Suprapubic skin (tissue), 4 donors: ENCODE measurements at regions not wholly inside any gene's neighbourhood (a gene's known extent, or its start where the extent isn't known, plus 50 kb on each side); places are given as distances from the start of the nearest gene placed in this dataset.

ENCODE experiments used
- DNase-seq, 2 donors: peaks; one replicate each; pipeline ENCODE4 v3.0.0-alpha.2; 2019; ENCODE audit warnings: low spot score in 2 of 2
- H3K27ac ChIP-seq: fragments of 200-600 bp; sonication (generic); one replicate; pipeline ENCODE4 v1.5.1; 2019
- H3K27me3 ChIP-seq: fragments of 200-600 bp; sonication (generic); one replicate; pipeline ENCODE4 v1.5.1; 2019
- H3K36me3 ChIP-seq: fragments of 200-600 bp; sonication (generic); one replicate; pipeline ENCODE4 v1.5.1; 2019
- H3K4me1 ChIP-seq: fragments of 200-600 bp; sonication (generic); one replicate; pipeline ENCODE4 v1.5.1; 2019
- H3K4me3 ChIP-seq: fragments of 200-600 bp; sonication (generic); one replicate; pipeline ENCODE4 v1.5.1; 2019; ENCODE audit warnings: mild to moderate bottlenecking
- H3K9me3 ChIP-seq: fragments of 200-600 bp; sonication (generic); one replicate; pipeline ENCODE4 v1.5.1; 2019
- CTCF ChIP-seq, 2 donors: fragments of 200-600 bp in 1 of 2; fragments of 450-650 bp in 1 of 2; sonication (generic) in 1 of 2; IDR thresholded peaks; one replicate each; pipeline ENCODE4 v1.5.1; 2016 to 2019; ENCODE audit warnings: antibody characterized with exemption in 2 of 2, mild to moderate bottlenecking in 1 of 2, moderate library complexity in 1 of 2
- EP300 ChIP-seq: sonication (generic); formaldehyde crosslinking; IDR thresholded peaks from one replicate; pipeline ENCODE4 v1.6.1; 2017; ENCODE audit warnings: antibody characterized with exemption
- POLR2A ChIP-seq, 2 donors: fragments of 450-650 bp; IDR thresholded peaks; one replicate each; pipeline ENCODE4 v1.6.1; 2017; ENCODE audit warnings: antibody characterized with exemption in 2 of 2, mild to moderate bottlenecking in 2 of 2, moderate library complexity in 2 of 2
- POLR2AphosphoS5 ChIP-seq, 3 donors: sonication (generic); formaldehyde crosslinking; IDR thresholded peaks; one replicate each; pipeline ENCODE4 v1.6.1; 2017; ENCODE audit warnings: antibody characterized with exemption in 3 of 3
- WGBS: methylation state at CpG from one replicate; pipeline ENCODE4 v1.1.5; 2018; 5-methylcytosine and 5-hydroxymethylcytosine counted together

DNA sequence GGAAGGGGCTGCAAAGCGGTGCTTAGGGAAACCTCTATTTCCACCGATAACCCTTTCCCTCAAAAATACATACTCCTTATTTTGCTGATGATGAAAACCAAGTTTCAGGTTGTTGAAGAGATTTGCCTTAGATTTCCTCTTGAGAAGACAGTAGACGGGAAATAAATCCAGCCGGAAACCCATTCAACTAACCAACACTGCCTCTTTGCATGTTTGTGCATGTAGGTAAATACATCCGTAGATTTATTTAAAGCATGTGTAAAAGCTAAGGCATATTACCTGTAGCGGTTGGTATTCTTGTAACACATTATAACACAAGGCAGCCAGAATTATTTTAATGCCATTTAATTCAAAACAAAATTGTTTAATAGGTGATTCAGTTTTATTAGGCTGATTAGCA, 136.3 kb upstream of the SLC22A23 start:
- Histone ChIP-seq H3K4me3 (no peak overlapping the region), H3K27ac (no peak overlapping the region), H3K4me1 (peaks cover 11% of the 10 kb centered on the region), H3K9me3 (no peaks in the 10 kb centered on the region), H3K36me3 (no peaks in the 10 kb centered on the region), H3K27me3 (no peaks in the 10 kb centered on the region)
- TF ChIP-seq EP300 (no peak), POLR2AphosphoS5 (IDR thresholded peaks at IDR 0.05) (no peak), POLR2A (IDR thresholded peaks at IDR 0.05) (no peak), CTCF (IDR thresholded peaks at IDR 0.05) (no peak)
- WGBS: 78% methylated on average over 6 of the region's 6 CpGs
- DNase-seq: no peak

GRCh38 chr6:3592371-3592941, 135.6 kb upstream of the SLC22A23 start:
- 49% methylated on average over 7 of the region's 7 CpGs for WGBS
- peak overlapping the region; percentile 54 for H3K27ac ChIP-seq
- DNase-seq: no peak

GRCh38 chr6:3591970-3592369, 135.1 kb upstream of the SLC22A23 start:
- Histone ChIP-seq H3K27me3 (no peaks in the 10 kb centered on the region), H3K27ac (peak overlapping the region; percentile 54), H3K36me3 (no peaks in the 10 kb centered on the region), H3K9me3 (no peaks in the 10 kb centered on the region), H3K4me1 (peaks cover 11% of the 10 kb centered on the region), H3K4me3 (no peak overlapping the region)
- DNase-seq: no peak
- TF ChIP-seq EP300 (no peak), POLR2AphosphoS5 (IDR thresholded peaks at IDR 0.05) (no peak), CTCF (IDR thresholded peaks at IDR 0.05) (no peak), POLR2A (IDR thresholded peaks at IDR 0.05) (no peak)
- 77% methylated on average over 1 of the region's 1 CpG for WGBS

More at GRCh38 chr6:3592371-3592941, 135.6 kb upstream of the SLC22A23 start:
- Histone ChIP-seq H3K36me3 (no peaks in the 10 kb centered on the region), H3K4me3 (no peak overlapping the region), H3K9me3 (no peaks in the 10 kb centered on the region), H3K27me3 (no peaks in the 10 kb centered on the region), H3K4me1 (peaks cover 11% of the 10 kb centered on the region)
- TF ChIP-seq EP300: no peak
- TF ChIP-seq POLR2AphosphoS5 (IDR thresholded peaks at IDR 0.05): peak; percentile 93 to 99 (median 94)

DNA sequence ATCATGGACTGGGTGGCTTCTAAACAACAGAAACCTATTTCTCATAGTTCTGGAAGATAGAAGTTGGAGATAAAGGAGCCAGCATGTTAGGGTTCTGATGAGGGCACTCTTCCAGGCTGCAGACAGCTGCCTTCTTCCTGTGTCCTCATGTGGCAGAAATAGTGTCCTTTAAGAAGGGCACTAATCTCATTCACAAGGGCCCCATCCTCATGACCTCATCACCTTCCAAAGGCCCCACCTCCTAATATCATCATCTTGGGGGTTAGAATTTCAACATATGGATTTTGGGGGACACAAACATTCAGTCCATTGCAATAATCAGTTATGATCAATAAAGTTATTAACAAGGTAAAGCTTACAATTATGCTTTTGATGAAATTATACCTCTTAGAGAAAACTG, 130.8 kb upstream of the SLC22A23 start:
- H3K4me1 ChIP-seq: peaks cover 7% of the 10 kb centered on the region
- no peak overlapping the region for H3K4me3 ChIP-seq
- no peaks in the 10 kb centered on the region for H3K9me3 ChIP-seq
- no peak for TF ChIP-seq POLR2AphosphoS5 (IDR thresholded peaks at IDR 0.05)
- TF ChIP-seq CTCF (IDR thresholded peaks at IDR 0.05): no peak
- no peak for TF ChIP-seq POLR2A (IDR thresholded peaks at IDR 0.05)
- no peak for TF ChIP-seq EP300
- H3K27ac ChIP-seq: no peak overlapping the region
- H3K36me3 ChIP-seq: no peaks in the 10 kb centered on the region
- no peak for DNase-seq
- H3K27me3 ChIP-seq: no peaks in the 10 kb centered on the region

GRCh38 chr6:3585320-3585935, 128.6 kb upstream of the SLC22A23 start:
- Histone ChIP-seq H3K27ac (peak overlapping the region; percentile 43), H3K27me3 (no peaks in the 10 kb centered on the region), H3K4me3 (no peak overlapping the region), H3K9me3 (no peaks in the 10 kb centered on the region), H3K4me1 (no peaks in the 10 kb centered on the region), H3K36me3 (no peaks in the 10 kb centered on the region)
- DNase-seq: no peak
- 67% methylated on average over 5 of the region's 5 CpGs for WGBS
- no peak for TF ChIP-seq POLR2A (IDR thresholded peaks at IDR 0.05)
- no peak for TF ChIP-seq CTCF (IDR thresholded peaks at IDR 0.05)
- TF ChIP-seq POLR2AphosphoS5 (IDR thresholded peaks at IDR 0.05): no peak
- no peak for TF ChIP-seq EP300
